MM.1S (cell line): ENCODE measurements at regions not wholly inside any gene's neighbourhood (a gene's known extent, or its start where the extent isn't known, plus 50 kb on each side); places are given as distances from the start of the nearest gene placed in this dataset.

Experiments used
- DNase-seq: peaks from one replicate; pipeline ENCODE4 v3.0.0-alpha.2; 2015
- H2AFZ ChIP-seq: fragments of 300-600 bp; sonication (generic); 2 replicates; pipeline ENCODE4 v1.6.0; 2016; ENCODE audit warnings: antibody characterized with exemption, low read length
- H3F3A ChIP-seq: fragments of 300-600 bp; sonication (generic); 2 replicates; pipeline ENCODE4 v1.6.1; 2016; ENCODE audit warnings: mild to moderate bottlenecking, antibody characterized with exemption, low read length, moderate library complexity, mixed read lengths; ENCODE audit not compliant: insufficient read depth
- H3K27ac ChIP-seq: fragments of 300-600 bp; sonication (generic); 2 replicates; pipeline ENCODE4 v1.5.1; 2016; ENCODE audit warnings: mild to moderate bottlenecking, low read length
- H3K27me3 ChIP-seq: fragments of 300-600 bp; sonication (generic); replicated peaks from 2 replicates; pipeline ENCODE4 v1.6.0; 2016; ENCODE audit warnings: low read length; ENCODE audit not compliant: insufficient read depth
- H3K36me3 ChIP-seq: fragments of 300-600 bp; sonication (generic); replicated peaks from 2 replicates; pipeline ENCODE4 v1.6.1; 2016; ENCODE audit warnings: mild to moderate bottlenecking, low read length, mixed read lengths; ENCODE audit not compliant: insufficient read depth
- H3K4me1 ChIP-seq: fragments of 300-600 bp; sonication (generic); 2 replicates; pipeline ENCODE4 v1.6.1; 2016; ENCODE audit warnings: low read length, mixed read lengths
- H3K4me2 ChIP-seq: fragments of 300-600 bp; sonication (generic); 2 replicates; pipeline ENCODE4 v1.6.0; 2016; ENCODE audit warnings: low read depth, low read length
- H3K4me3 ChIP-seq: fragments of 300-600 bp; sonication (generic); 2 replicates; pipeline ENCODE4 v1.5.1; 2016; ENCODE audit warnings: low read length, mixed read lengths
- H3K79me2 ChIP-seq: fragments of 300-600 bp; sonication (generic); 2 replicates; pipeline ENCODE4 v1.6.1; 2016; ENCODE audit warnings: mixed run types, low read length, mixed read lengths
- H3K9ac ChIP-seq: fragments of 300-600 bp; sonication (generic); 2 replicates; pipeline ENCODE4 v1.6.1; 2016; ENCODE audit warnings: low read length, mixed read lengths
- H3K9me2 ChIP-seq: fragments of 300-600 bp; sonication (generic); replicated peaks from 2 replicates; pipeline ENCODE4 v1.6.1; 2016; ENCODE audit warnings: mild to moderate bottlenecking, low read length, mixed read lengths; ENCODE audit not compliant: insufficient read depth
- H3K9me3 ChIP-seq: fragments of 300-600 bp; sonication (generic); replicated peaks from 2 replicates; pipeline ENCODE4 v1.6.1; 2016; ENCODE audit warnings: mild to moderate bottlenecking, low read length, mixed read lengths; ENCODE audit not compliant: insufficient read depth
- H4K20me1 ChIP-seq: fragments of 300-600 bp; sonication (generic); 2 replicates; pipeline ENCODE4 v1.6.1; 2016; ENCODE audit warnings: mild to moderate bottlenecking, low read length, moderate library complexity, mixed read lengths; ENCODE audit not compliant: insufficient read depth
- EZH2 ChIP-seq: fragments of 300-600 bp; sonication (generic); optimal IDR thresholded peaks from 2 replicates; pipeline ENCODE3; 2017; ENCODE audit warnings: low read depth, mild to moderate bottlenecking, antibody characterized with exemption, low read length, mixed read lengths
- EZH2phosphoT487 ChIP-seq: fragments of 300-600 bp; sonication (generic); IDR thresholded peaks from 2 replicates; pipeline ENCODE4 v1.6.1; 2018; ENCODE audit warnings: antibody characterized with exemption, low read length
- TF ChIP-seq, protein P1 (sequence below): fragments of 300-600 bp; sonication (generic); IDR thresholded peaks from 2 replicates; pipeline ENCODE4 v1.5.1; 2016; ENCODE audit warnings: antibody characterized with exemption, low read length, mixed read lengths

DNA sequence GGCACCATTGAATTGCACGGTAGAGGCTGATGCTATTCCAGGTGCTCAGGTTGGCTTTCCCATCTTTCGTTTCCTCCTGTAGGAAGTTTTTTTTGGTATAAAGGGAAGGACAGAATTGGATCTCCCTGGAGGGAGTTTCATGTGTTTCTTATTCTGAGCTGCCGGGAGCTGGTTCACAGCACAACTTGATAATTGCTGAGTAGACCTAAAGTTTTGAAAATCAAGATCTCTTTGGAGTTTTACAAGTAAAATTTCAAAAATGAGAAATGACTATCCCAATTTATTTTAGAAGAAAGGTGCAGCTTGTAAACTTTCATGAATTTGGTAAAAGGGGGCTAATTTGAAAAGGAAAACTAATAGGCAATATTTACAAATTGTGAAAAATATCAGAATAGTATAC, 125.2 kb upstream of the ESR1 start:
- Histone ChIP-seq H3K36me3 (no peaks in the 10 kb centered on the region), H3K27me3 (no peaks in the 10 kb centered on the region), H3K9ac (peak overlapping the region; percentile 49; the same call in 1 of the 2 replicates), H3K4me2 (peak overlapping the region; percentile 72), H3K9me3 (no peaks in the 10 kb centered on the region), H3K4me1 (0 out of 2 replicates have a peak, but pooled peaks cover 9% of the 10 kb centered on the region), H2AFZ (peak overlapping the region; percentile 63), H4K20me1 (no peaks in the 10 kb centered on the region), H3F3A (peaks cover 9% of the 10 kb centered on the region; the same call in 1 of the 2 replicates), H3K4me3 (no peak overlapping the region; the same call in 1 of the 2 replicates), H3K27ac (peak overlapping the region; percentile 77; the same call in 1 of the 2 replicates), H3K9me2 (no peaks in the 10 kb centered on the region), H3K79me2 (no peaks in the 10 kb centered on the region)
- TF ChIP-seq, protein P1, sequence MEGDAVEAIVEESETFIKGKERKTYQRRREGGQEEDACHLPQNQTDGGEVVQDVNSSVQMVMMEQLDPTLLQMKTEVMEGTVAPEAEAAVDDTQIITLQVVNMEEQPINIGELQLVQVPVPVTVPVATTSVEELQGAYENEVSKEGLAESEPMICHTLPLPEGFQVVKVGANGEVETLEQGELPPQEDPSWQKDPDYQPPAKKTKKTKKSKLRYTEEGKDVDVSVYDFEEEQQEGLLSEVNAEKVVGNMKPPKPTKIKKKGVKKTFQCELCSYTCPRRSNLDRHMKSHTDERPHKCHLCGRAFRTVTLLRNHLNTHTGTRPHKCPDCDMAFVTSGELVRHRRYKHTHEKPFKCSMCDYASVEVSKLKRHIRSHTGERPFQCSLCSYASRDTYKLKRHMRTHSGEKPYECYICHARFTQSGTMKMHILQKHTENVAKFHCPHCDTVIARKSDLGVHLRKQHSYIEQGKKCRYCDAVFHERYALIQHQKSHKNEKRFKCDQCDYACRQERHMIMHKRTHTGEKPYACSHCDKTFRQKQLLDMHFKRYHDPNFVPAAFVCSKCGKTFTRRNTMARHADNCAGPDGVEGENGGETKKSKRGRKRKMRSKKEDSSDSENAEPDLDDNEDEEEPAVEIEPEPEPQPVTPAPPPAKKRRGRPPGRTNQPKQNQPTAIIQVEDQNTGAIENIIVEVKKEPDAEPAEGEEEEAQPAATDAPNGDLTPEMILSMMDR: no peak
- TF ChIP-seq EZH2: no peak
- TF ChIP-seq EZH2phosphoT487: no peak
- no peak for DNase-seq

DNA sequence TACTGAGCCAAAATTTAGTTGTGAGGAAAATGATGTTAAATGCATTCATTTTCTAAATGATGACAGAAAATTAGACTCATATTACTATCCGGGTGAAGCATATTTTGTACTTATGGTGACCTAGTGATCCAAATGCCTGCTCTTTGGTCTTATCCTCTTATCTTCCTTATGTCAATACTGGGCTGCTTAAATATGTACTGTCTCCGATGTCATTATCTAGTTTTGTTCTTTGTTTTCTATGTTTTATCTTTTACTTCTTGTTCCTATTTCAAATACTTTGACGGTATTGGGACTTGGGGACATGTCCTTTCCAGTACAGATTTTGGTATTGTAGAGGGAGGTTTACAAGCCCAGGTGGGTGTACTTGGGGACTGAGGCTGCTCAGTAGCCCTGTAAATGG, 124.6 kb upstream of the ESR1 start:
- DNase-seq: no peak
- no peaks in the 10 kb centered on the region for H3K9me3 ChIP-seq
- H3K4me1 ChIP-seq: 0 out of 2 replicates have a peak, but pooled peaks cover 9% of the 10 kb centered on the region
- H3K27ac ChIP-seq: no peak overlapping the region
- H3K4me3 ChIP-seq: no peak overlapping the region
- H3K4me2 ChIP-seq: no peak overlapping the region
- no peaks in the 10 kb centered on the region for H3K36me3 ChIP-seq
- peaks cover 9% of the 10 kb centered on the region; the same call in 1 of the 2 replicates for H3F3A ChIP-seq
- no peak for TF ChIP-seq EZH2phosphoT487
- TF ChIP-seq, protein P1: no peak
- TF ChIP-seq EZH2: no peak
- H2AFZ ChIP-seq: no peak overlapping the region
- no peak overlapping the region for H3K9ac ChIP-seq
- H3K79me2 ChIP-seq: no peaks in the 10 kb centered on the region
- H3K9me2 ChIP-seq: no peaks in the 10 kb centered on the region
- H4K20me1 ChIP-seq: no peaks in the 10 kb centered on the region
- H3K27me3 ChIP-seq: no peaks in the 10 kb centered on the region

DNA sequence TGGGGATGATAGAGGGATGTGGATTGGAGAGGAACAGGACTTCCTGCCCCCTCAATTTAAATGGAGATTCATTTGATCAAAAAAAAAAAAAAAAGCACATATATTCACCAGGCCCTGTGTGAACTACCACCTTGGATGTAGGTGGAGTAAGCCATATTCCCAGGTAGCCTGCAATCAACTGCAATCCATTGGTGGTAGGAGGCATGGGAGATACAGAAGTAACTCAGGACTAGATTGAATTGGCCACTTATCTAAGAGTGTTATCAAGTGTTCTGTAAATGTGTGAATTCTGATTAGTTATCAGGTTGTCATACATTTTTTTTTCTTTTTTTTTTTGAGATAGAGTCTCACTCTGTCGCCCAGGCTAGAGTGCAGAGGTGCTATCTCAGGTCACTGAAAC, 124.1 kb upstream of the ESR1 start:
- Histone ChIP-seq H3K4me2 (no peak overlapping the region), H3K36me3 (no peaks in the 10 kb centered on the region), H3F3A (peaks cover 9% of the 10 kb centered on the region; the same call in 1 of the 2 replicates), H3K27ac (no peak overlapping the region), H3K9ac (no peak overlapping the region), H3K9me3 (no peaks in the 10 kb centered on the region), H2AFZ (no peak overlapping the region), H3K27me3 (no peaks in the 10 kb centered on the region), H3K9me2 (no peaks in the 10 kb centered on the region), H4K20me1 (no peaks in the 10 kb centered on the region), H3K4me1 (0 out of 2 replicates have a peak, but pooled peaks cover 9% of the 10 kb centered on the region), H3K79me2 (no peaks in the 10 kb centered on the region), H3K4me3 (no peak overlapping the region)
- no peak for DNase-seq
- TF ChIP-seq EZH2: no peak
- TF ChIP-seq EZH2phosphoT487: no peak
- TF ChIP-seq, protein P1: no peak
